ENCODE measurements at regions not wholly inside any gene's neighbourhood (a gene's known extent, or its start where the extent isn't known, plus 50 kb on each side); places are given as distances from the start of the nearest gene placed in this dataset.

DNA sequence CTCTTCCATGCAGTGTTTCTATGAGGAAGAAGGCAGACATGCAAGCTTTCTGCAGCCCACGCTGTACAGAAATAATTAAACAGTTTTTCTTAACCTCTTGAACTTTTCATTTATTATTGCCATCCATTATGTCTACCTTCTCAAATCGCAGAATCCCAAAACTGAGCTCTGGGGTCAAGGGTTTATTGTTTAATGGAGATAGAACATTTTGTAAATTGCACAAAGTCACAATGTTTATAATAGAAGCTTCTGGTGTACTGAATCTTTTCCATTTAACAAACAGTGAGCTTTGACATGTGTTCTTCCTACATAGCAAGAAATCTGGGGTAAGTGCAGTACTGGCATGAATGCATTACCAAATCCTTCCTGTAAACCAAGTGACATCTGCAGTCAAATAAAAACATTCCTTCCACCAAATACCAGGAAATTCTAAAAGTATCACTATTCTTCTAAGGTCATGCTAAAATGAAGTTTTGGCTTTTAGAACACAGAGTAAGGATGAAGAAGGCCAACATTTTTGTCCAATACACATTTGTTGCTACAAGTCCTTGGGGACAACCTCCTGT is 385.3 kb upstream of the DDHD1 start:
- TF ChIP-seq, protein P1, sequence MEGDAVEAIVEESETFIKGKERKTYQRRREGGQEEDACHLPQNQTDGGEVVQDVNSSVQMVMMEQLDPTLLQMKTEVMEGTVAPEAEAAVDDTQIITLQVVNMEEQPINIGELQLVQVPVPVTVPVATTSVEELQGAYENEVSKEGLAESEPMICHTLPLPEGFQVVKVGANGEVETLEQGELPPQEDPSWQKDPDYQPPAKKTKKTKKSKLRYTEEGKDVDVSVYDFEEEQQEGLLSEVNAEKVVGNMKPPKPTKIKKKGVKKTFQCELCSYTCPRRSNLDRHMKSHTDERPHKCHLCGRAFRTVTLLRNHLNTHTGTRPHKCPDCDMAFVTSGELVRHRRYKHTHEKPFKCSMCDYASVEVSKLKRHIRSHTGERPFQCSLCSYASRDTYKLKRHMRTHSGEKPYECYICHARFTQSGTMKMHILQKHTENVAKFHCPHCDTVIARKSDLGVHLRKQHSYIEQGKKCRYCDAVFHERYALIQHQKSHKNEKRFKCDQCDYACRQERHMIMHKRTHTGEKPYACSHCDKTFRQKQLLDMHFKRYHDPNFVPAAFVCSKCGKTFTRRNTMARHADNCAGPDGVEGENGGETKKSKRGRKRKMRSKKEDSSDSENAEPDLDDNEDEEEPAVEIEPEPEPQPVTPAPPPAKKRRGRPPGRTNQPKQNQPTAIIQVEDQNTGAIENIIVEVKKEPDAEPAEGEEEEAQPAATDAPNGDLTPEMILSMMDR (IDR thresholded peaks at IDR 0.05; ENCODE audit: insufficient read depth, low read length, poor library complexity, severe bottlenecking) = no peak
- TF ChIP-seq EZH2phosphoT487 (conservative IDR thresholded peaks at IDR 0.05; ENCODE audit: low read length) = no peak

All from SU-DHL-6 (cell line).